HL-60 (cell line): ENCODE measurements at regions not wholly inside any gene's neighbourhood (a gene's known extent, or its start where the extent isn't known, plus 50 kb on each side); places are given as distances from the start of the nearest gene placed in this dataset.

ENCODE experiments used
- DNase-seq, 2 experiments: peaks; one replicate each; pipeline ENCODE4 v3.0.0-alpha.2; 2010 to 2020; ENCODE audit warnings: low read depth in 1 of 2, low spot score in 1 of 2
- H3K27ac ChIP-seq: fragments of 250-450 bp; sonication (Bioruptor Pico); replicated peaks from 2 replicates; pipeline ENCODE4 v1.5.1; 2020; ENCODE audit warnings: mild to moderate bottlenecking, moderate library complexity
- H3K27me3 ChIP-seq: fragments of 250-450 bp; sonication (Bioruptor Pico); 2 replicates; pipeline ENCODE4 v1.5.1; 2021; ENCODE audit warnings: mild to moderate bottlenecking, moderate library complexity; ENCODE audit not compliant: insufficient read depth, poor library complexity, severe bottlenecking
- H3K4me3 ChIP-seq: replicated peaks from 2 replicates; pipeline ENCODE4 v1.5.1; 2011; ENCODE audit warnings: mild to moderate bottlenecking, control low read depth, low read length; ENCODE audit not compliant: insufficient read depth
- CTCF ChIP-seq: IDR thresholded peaks from one replicate; pipeline ENCODE4 v1.5.1; 2011; ENCODE audit warnings: low read length, control low read depth, inconsistent platforms; ENCODE audit not compliant: insufficient read depth
- GABPA ChIP-seq: IDR thresholded peaks from 2 replicates; pipeline ENCODE4 v1.6.1; 2012; ENCODE audit warnings: low read depth
- POLR2AphosphoS5 ChIP-seq: IDR thresholded peaks from 2 replicates; pipeline ENCODE4 v1.6.1; 2012; ENCODE audit warnings: low read depth
- SPI1 ChIP-seq: IDR thresholded peaks from 2 replicates; pipeline ENCODE4 v1.6.1; 2012; ENCODE audit warnings: low read depth, mild to moderate bottlenecking, borderline replicate concordance
- TF ChIP-seq, protein P1 (sequence below): IDR thresholded peaks from 2 replicates; pipeline ENCODE4 v1.6.1; 2012; ENCODE audit warnings: low read depth; ENCODE audit not compliant: insufficient replicate concordance

- Histone ChIP-seq H3K27ac (no peak overlapping the region), H3K4me3 (no peak overlapping the region), H3K27me3 (no peaks in the 10 kb centered on the region)
- no peak for DNase-seq
- TF ChIP-seq, protein P1, sequence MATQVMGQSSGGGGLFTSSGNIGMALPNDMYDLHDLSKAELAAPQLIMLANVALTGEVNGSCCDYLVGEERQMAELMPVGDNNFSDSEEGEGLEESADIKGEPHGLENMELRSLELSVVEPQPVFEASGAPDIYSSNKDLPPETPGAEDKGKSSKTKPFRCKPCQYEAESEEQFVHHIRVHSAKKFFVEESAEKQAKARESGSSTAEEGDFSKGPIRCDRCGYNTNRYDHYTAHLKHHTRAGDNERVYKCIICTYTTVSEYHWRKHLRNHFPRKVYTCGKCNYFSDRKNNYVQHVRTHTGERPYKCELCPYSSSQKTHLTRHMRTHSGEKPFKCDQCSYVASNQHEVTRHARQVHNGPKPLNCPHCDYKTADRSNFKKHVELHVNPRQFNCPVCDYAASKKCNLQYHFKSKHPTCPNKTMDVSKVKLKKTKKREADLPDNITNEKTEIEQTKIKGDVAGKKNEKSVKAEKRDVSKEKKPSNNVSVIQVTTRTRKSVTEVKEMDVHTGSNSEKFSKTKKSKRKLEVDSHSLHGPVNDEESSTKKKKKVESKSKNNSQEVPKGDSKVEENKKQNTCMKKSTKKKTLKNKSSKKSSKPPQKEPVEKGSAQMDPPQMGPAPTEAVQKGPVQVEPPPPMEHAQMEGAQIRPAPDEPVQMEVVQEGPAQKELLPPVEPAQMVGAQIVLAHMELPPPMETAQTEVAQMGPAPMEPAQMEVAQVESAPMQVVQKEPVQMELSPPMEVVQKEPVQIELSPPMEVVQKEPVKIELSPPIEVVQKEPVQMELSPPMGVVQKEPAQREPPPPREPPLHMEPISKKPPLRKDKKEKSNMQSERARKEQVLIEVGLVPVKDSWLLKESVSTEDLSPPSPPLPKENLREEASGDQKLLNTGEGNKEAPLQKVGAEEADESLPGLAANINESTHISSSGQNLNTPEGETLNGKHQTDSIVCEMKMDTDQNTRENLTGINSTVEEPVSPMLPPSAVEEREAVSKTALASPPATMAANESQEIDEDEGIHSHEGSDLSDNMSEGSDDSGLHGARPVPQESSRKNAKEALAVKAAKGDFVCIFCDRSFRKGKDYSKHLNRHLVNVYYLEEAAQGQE, result no peak
Measured at GRCh38 chr21:16492356-16492755, 762.6 kb downstream of the USP25 start.

DNA sequence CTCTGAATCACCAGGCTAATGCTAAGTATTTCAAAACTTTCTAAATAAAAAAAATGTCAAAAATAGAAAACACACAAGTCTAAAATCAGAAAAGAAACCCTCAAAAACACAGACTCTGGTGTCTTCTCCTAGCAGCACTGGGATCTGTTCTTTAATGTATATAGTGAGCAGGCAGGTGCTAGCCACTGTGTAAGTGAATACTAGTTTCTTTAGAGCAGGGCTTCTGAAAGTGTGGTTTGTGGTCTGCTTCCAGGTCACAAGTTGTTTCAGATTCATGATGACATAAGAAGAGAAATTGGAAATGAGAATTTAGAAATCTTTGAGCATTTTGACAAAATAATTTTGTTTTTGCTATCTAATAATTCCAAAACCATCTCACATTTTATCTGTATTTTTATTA is 763.1 kb downstream of the USP25 start:
- Histone ChIP-seq H3K27me3 (no peaks in the 10 kb centered on the region), H3K27ac (no peak overlapping the region), H3K4me3 (no peak overlapping the region)
- DNase-seq, result no peak
- TF ChIP-seq, protein P1, result no peak

DNA sequence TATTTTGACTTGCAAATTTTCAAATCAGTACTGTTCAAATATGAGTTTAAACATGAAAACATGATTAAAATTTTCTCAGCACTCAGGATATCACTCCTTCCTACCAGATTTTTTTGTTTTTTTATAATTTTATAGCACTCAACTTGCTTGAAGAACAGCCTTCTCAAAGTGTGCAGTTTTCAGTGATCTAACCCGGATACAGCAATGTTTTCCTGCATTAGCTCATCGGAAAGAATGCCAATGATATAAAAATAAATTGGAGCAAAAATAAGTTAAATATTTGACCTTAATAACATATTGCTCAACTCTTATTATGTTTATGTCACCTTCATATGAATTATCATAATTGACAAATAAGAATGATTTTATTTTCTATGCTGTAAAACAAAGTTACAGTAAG is 766.8 kb downstream of the USP25 start:
- DNase-seq, result no peak
- TF ChIP-seq SPI1 (no peak), CTCF (no peak), POLR2AphosphoS5 (no peak), GABPA (no peak)
- TF ChIP-seq, protein P1, result no peak
- Histone ChIP-seq H3K27me3 (no peaks in the 10 kb centered on the region), H3K27ac (no peak overlapping the region), H3K4me3 (no peak overlapping the region)

GRCh38 chr21:16500271-16500670 is 770.5 kb downstream of the USP25 start:
- no peak for DNase-seq
- Histone ChIP-seq H3K27me3 (no peaks in the 10 kb centered on the region), H3K27ac (no peak overlapping the region), H3K4me3 (no peak overlapping the region)
- no peak for TF ChIP-seq CTCF
- no peak for TF ChIP-seq GABPA
- TF ChIP-seq, protein P1, result no peak
- no peak for TF ChIP-seq POLR2AphosphoS5
- TF ChIP-seq SPI1, result no peak
